Mesothelial cell of epicardium (in vitro differentiated cells): ENCODE measurements at regions not wholly inside any gene's neighbourhood (a gene's known extent, or its start where the extent isn't known, plus 50 kb on each side); places are given as distances from the start of the nearest gene placed in this dataset.

Source experiments
- DNase-seq, 2 experiments: peaks; one replicate each; pipeline ENCODE4 v3.0.0; 2021; ENCODE audit warnings: low spot score in 2 of 2; ENCODE audit not compliant: unreplicated experiment in 2 of 2
- H3K27ac Mint-ChIP-seq: 2 replicates; pipeline ENCODE4 v1.8.0; 2021; ENCODE audit warnings: mixed read lengths
- H3K27me3 Mint-ChIP-seq: 2 replicates; pipeline ENCODE4 v1.8.0; 2021; ENCODE audit warnings: low read depth, mixed read lengths
- H3K36me3 Mint-ChIP-seq: 2 replicates; pipeline ENCODE4 v1.8.0; 2021; ENCODE audit warnings: mixed read lengths
- H3K4me1 Mint-ChIP-seq: 2 replicates; pipeline ENCODE4 v1.8.0; 2021; ENCODE audit warnings: mixed read lengths
- H3K4me3 Mint-ChIP-seq: 2 replicates; pipeline ENCODE4 v1.8.0; 2021; ENCODE audit warnings: mild to moderate bottlenecking, moderate library complexity, mixed read lengths
- H3K9me3 Mint-ChIP-seq: 2 replicates; pipeline ENCODE4 v1.8.0; 2021; ENCODE audit warnings: mixed read lengths
- CTCF ChIP-seq: fragments of 200-600 bp; sonication (generic); IDR thresholded peaks from one replicate; pipeline ENCODE4 v1.5.0; 2021; ENCODE audit warnings: antibody characterized with exemption; ENCODE audit not compliant: unreplicated experiment

DNA sequence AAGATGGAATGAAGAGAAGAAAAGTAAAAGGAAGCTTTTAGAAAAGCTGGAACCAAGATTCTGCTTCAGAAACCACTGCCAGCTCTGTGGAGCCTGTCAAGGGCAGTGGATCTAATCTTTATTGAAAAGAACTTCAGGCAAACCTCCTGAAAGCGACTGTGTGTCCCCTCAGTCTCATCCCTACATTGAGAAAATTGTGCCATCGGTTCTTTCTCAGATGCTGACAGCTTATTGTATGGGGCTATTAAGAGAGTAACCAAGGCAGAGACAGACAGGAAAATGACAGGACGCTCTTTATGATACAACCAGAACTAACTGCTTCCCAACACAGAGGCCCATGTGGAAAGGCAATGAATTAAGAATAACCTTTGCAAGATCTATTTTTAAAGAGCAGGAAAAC, 763.2 kb upstream of the CHAC2 start:
- H3K27ac Mint-ChIP-seq = no peak overlapping the region
- H3K4me3 Mint-ChIP-seq = no peak overlapping the region
- no peaks in the 10 kb centered on the region for H3K4me1 Mint-ChIP-seq
- no peaks in the 10 kb centered on the region for H3K9me3 Mint-ChIP-seq
- no peaks in the 10 kb centered on the region for H3K27me3 Mint-ChIP-seq
- H3K36me3 Mint-ChIP-seq = no peaks in the 10 kb centered on the region
- TF ChIP-seq CTCF = no peak
- DNase-seq = no peak

GRCh38 chr2:52995424-52995823, 772.2 kb upstream of the CHAC2 start:
- no peak for DNase-seq
- no peak for TF ChIP-seq CTCF
- Mint-ChIP-seq H3K27me3 (no peaks in the 10 kb centered on the region), H3K4me3 (no peak overlapping the region), H3K4me1 (no peaks in the 10 kb centered on the region), H3K36me3 (peaks cover 2% of the 10 kb centered on the region), H3K9me3 (peaks cover 23% of the 10 kb centered on the region), H3K27ac (no peak overlapping the region)

- no peak overlapping the region for H3K27ac Mint-ChIP-seq
- H3K27me3 Mint-ChIP-seq = no peaks in the 10 kb centered on the region
- no peak for DNase-seq
Measured at GRCh38 chr2:52976143-52976949, 791.3 kb upstream of the CHAC2 start.

DNA sequence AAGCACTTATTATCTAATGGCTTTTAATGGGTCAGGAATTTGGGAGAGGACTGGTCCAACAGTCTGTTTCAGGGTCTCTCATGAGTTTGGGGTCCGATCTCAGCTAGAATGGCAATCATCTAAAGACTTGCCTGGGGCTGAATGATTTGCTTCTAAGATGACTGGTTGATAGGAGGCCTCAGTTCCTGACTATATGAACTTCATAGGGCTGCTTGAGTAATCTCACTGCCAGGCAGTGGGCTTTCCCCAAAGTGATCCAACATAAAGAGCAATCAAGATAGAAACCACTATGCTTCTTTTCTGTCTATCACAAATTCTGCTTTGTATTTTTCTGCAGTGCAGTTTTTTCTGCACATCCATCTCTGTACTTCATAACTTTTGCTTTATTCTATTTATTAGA, 793.5 kb upstream of the CHAC2 start:
- Mint-ChIP-seq H3K4me3 (no peak overlapping the region), H3K27ac (no peak overlapping the region), H3K27me3 (no peaks in the 10 kb centered on the region), H3K9me3 (no peaks in the 10 kb centered on the region), H3K36me3 (no peaks in the 10 kb centered on the region), H3K4me1 (peaks cover 17% of the 10 kb centered on the region)
- TF ChIP-seq CTCF = no peak
- DNase-seq = no peak

More at GRCh38 chr2:52976143-52976949, 791.3 kb upstream of the CHAC2 start:
- peaks cover 7% of the 10 kb centered on the region for H3K4me1 Mint-ChIP-seq
- H3K36me3 Mint-ChIP-seq = no peaks in the 10 kb centered on the region
- no peaks in the 10 kb centered on the region for H3K9me3 Mint-ChIP-seq
- TF ChIP-seq CTCF = peak; percentile 42
- no peak overlapping the region for H3K4me3 Mint-ChIP-seq

- Mint-ChIP-seq H3K27me3 (no peaks in the 10 kb centered on the region), H3K9me3 (no peaks in the 10 kb centered on the region), H3K4me3 (no peak overlapping the region), H3K27ac (no peak overlapping the region), H3K4me1 (peaks cover 10% of the 10 kb centered on the region), H3K36me3 (no peaks in the 10 kb centered on the region)
- DNase-seq = no peak
- TF ChIP-seq CTCF = no peak
Measured at GRCh38 chr2:52970642-52971041, 797.0 kb upstream of the CHAC2 start.

DNA sequence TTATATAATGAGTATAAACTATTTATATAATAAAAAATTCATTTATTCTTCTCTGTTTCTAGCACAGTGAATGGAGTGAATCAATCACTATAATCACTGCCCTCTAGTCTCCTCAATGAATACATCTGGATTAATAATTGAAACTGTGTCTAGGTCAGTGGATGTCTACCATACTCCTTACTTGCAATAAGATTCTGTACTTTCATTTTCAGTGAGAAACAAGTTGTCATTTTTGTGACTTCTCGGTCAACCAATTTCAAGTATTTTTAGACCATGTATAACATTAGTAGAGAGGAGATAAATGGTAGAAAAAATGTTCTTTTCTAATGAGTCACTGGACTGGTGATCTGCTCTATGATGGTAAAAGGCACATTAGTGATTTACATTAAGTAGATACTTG, 799.6 kb upstream of the CHAC2 start:
- no peak for TF ChIP-seq CTCF
- H3K9me3 Mint-ChIP-seq = no peaks in the 10 kb centered on the region
- H3K36me3 Mint-ChIP-seq = no peaks in the 10 kb centered on the region
- H3K27me3 Mint-ChIP-seq = no peaks in the 10 kb centered on the region
- peaks cover 10% of the 10 kb centered on the region for H3K4me1 Mint-ChIP-seq
- no peak for DNase-seq
- no peak overlapping the region for H3K4me3 Mint-ChIP-seq
- H3K27ac Mint-ChIP-seq = no peak overlapping the region
